Panc1 (cell line): ENCODE measurements at regions not wholly inside any gene's neighbourhood (a gene's known extent, or its start where the extent isn't known, plus 50 kb on each side); places are given as distances from the start of the nearest gene placed in this dataset.

ENCODE experiments used
- ATAC-seq: fragments of 200-7000 bp; cut with Tn5 transposase; 2 replicates; pipeline ENCODE4 v1.9.1; 2020; ENCODE audit warnings: mild to moderate bottlenecking, moderate library complexity
- BruUV-seq: library from RNA; stranded (reverse); fragments of 400-500 nt; replicated peaks from 2 replicates; lab custom pipeline; 2021; lab: Mats Ljungman, UMichigan
- CTCF ChIA-PET: fragments of 300-600 bp; sonication (Branson Sonifier 250); formaldehyde crosslinking; loops from one replicate; lab custom pipeline; 2022; ENCODE audit warnings: antibody characterized with exemption; lab: Charles Lee
- POLR2A ChIA-PET: fragments of 300-600 bp; sonication (Branson Sonifier 250); formaldehyde crosslinking; loops from one replicate; lab custom pipeline; 2022; ENCODE audit warnings: antibody characterized with exemption; lab: Charles Lee
- DNase-seq: peaks from one replicate; pipeline ENCODE4 v3.0.0-alpha.2; 2010; ENCODE audit warnings: low read depth, low spot score
- H3K27ac ChIP-seq: 2 replicates; pipeline ENCODE4 v1.5.1; 2011; ENCODE audit warnings: mild to moderate bottlenecking, low read length, inconsistent platforms
- H3K27me3 ChIP-seq: fragments of 200-500 bp; sonication (Bioruptor generic); 2 replicates; pipeline ENCODE4 v1.6.0; 2014; ENCODE audit warnings: low read length, inconsistent platforms; ENCODE audit not compliant: control insufficient read depth, insufficient read depth
- H3K36me3 ChIP-seq: fragments of 200-500 bp; sonication (Bioruptor generic); 2 replicates; pipeline ENCODE4 v1.5.1; 2014; ENCODE audit warnings: inconsistent platforms, mild to moderate bottlenecking, low read length, moderate library complexity; ENCODE audit not compliant: control insufficient read depth, insufficient read depth
- H3K4me1 ChIP-seq: 2 replicates; pipeline ENCODE4 v1.5.1; 2011; ENCODE audit warnings: inconsistent platforms, mild to moderate bottlenecking, low read length, moderate library complexity; ENCODE audit not compliant: control insufficient read depth, insufficient read depth
- H3K4me3 ChIP-seq, 2 experiments: 2 replicates each; pipeline ENCODE4 v1.5.1; 2011 to 2012; ENCODE audit warnings: low read depth in 2 of 2, low read length in 2 of 2, mild to moderate bottlenecking in 2 of 2, inconsistent platforms in 1 of 2, moderate library complexity in 1 of 2
- H3K9me3 ChIP-seq: fragments of 200-500 bp; sonication (Bioruptor generic); 2 replicates; pipeline ENCODE4 v1.5.1; 2014; ENCODE audit warnings: low read depth, mild to moderate bottlenecking, inconsistent platforms, low read length, moderate library complexity; ENCODE audit not compliant: control insufficient read depth, insufficient read depth
- CTCF ChIP-seq: fragments of 450-650 bp; IDR thresholded peaks from 2 replicates; pipeline ENCODE4 v1.5.1; 2017; ENCODE audit warnings: mild to moderate bottlenecking
- POLR2AphosphoS5 ChIP-seq: IDR thresholded peaks from 2 replicates; pipeline ENCODE4 v1.6.1; 2012; ENCODE audit warnings: mild to moderate bottlenecking, low read depth, low read length, moderate library complexity
- REST ChIP-seq, 2 experiments: IDR thresholded peaks; 2 replicates each; pipeline ENCODE4 v1.6.1; 2011 to 2012; ENCODE audit warnings: low read depth in 2 of 2, control low read depth in 1 of 2, low read length in 1 of 2, mild to moderate bottlenecking in 1 of 2, moderate library complexity in 1 of 2; ENCODE audit not compliant: insufficient read depth in 1 of 2
- SIN3A ChIP-seq: IDR thresholded peaks from 2 replicates; pipeline ENCODE4 v1.6.1; 2012; ENCODE audit warnings: low read depth, mild to moderate bottlenecking, low read length, moderate library complexity, borderline replicate concordance; ENCODE audit not compliant: insufficient read depth
- TCF7L2 ChIP-seq: IDR thresholded peaks from 2 replicates; pipeline ENCODE4 v1.6.1; 2011; ENCODE audit warnings: mild to moderate bottlenecking, low read depth, low read length, inconsistent platforms
- in situ Hi-C: cut with HindIII; loops from 2 replicates; pipeline ENCODE4 v1.10.0; 2016; ENCODE audit warnings: low sequenced_read_pairs, low pct_unique_long_range_greater_than_20kb
- intact Hi-C: fragments of 100-400 bp; cut with micrococcal nuclease; formaldehyde crosslinking; loops from one replicate; pipeline ENCODE4 v1.10.0; 2022; ENCODE audit not compliant: unreplicated experiment

- in situ Hi-C loops (no loop called here), intact Hi-C loops (no loop called here)
- DNase-seq (no peak), ATAC-seq (no peak)
- H3K4me3 ChIP-seq, result no peak overlapping the region
- ChIA-PET CTCF (no interaction called here), POLR2A (no interaction called here)
- TF ChIP-seq REST (IDR thresholded peaks at IDR 0.05; ENCODE audit: insufficient read depth in 1 of 2, low read depth in 2 of 2, low read length in 1 of 2) (no peak), POLR2AphosphoS5 (no peak), TCF7L2 (no peak), CTCF (no peak), SIN3A (no peak)
- no peaks in the 10 kb centered on the region for H3K27me3 ChIP-seq
- no peak overlapping the region for H3K27ac ChIP-seq
- no peaks in the 10 kb centered on the region for H3K4me1 ChIP-seq
- no peaks in the 10 kb centered on the region for H3K36me3 ChIP-seq
- H3K9me3 ChIP-seq, result no peaks in the 10 kb centered on the region
- no TSS peak for BruUV-seq
Measured at GRCh38 chr7:46833197-46833596, 748.7 kb downstream of the TNS3 start.

- in situ Hi-C loops, result no loop called here
- DNase-seq (no peak), ATAC-seq (no peak)
- BruUV-seq, result no TSS peak
- Histone ChIP-seq H3K27me3 (no peaks in the 10 kb centered on the region), H3K4me1 (no peaks in the 10 kb centered on the region), H3K36me3 (no peaks in the 10 kb centered on the region), H3K4me3 (no peak overlapping the region), H3K27ac (no peak overlapping the region), H3K9me3 (no peaks in the 10 kb centered on the region)
- CTCF ChIA-PET, result no interaction called here
- intact Hi-C loops, result no loop called here
- TF ChIP-seq REST (IDR thresholded peaks at IDR 0.05; ENCODE audit: insufficient read depth in 1 of 2, low read depth in 2 of 2, low read length in 1 of 2) (no peak), SIN3A (no peak), POLR2AphosphoS5 (no peak), TCF7L2 (no peak)
- POLR2A ChIA-PET, result no interaction called here
Measured at GRCh38 chr7:46832136-46832535, 749.8 kb downstream of the TNS3 start.
